ENCODE measurements at regions not wholly inside any gene's neighbourhood (a gene's known extent, or its start where the extent isn't known, plus 50 kb on each side); places are given as distances from the start of the nearest gene placed in this dataset.

DNA sequence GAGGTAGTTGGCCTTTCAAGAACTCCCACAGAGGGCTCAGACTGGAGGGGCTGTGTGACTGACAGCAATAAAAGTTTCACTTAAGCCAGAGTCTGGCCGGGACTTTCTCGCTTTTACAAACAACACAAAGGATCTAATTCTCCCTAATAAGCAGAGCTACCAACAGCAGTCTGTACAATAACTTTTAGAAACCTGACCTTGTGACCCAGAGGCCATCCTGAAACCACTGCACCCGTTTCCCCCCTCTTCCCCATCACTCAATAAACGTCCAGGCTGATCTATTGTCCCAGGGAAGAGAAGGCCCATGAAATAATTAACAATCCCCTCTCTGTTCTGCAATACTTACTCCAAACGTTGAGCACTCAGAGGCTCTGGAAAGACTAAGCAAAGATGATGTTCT, 442.4 kb downstream of the ZIC3 start:
- TF ChIP-seq, protein P1, sequence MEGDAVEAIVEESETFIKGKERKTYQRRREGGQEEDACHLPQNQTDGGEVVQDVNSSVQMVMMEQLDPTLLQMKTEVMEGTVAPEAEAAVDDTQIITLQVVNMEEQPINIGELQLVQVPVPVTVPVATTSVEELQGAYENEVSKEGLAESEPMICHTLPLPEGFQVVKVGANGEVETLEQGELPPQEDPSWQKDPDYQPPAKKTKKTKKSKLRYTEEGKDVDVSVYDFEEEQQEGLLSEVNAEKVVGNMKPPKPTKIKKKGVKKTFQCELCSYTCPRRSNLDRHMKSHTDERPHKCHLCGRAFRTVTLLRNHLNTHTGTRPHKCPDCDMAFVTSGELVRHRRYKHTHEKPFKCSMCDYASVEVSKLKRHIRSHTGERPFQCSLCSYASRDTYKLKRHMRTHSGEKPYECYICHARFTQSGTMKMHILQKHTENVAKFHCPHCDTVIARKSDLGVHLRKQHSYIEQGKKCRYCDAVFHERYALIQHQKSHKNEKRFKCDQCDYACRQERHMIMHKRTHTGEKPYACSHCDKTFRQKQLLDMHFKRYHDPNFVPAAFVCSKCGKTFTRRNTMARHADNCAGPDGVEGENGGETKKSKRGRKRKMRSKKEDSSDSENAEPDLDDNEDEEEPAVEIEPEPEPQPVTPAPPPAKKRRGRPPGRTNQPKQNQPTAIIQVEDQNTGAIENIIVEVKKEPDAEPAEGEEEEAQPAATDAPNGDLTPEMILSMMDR (IDR thresholded peaks at IDR 0.05; ENCODE audit: low read depth, low read length, missing control alignments): no peak
- H3K4me3 ChIP-seq (ENCODE audit: low read depth, low read length): no peak overlapping the region
- no peak for DNase-seq (ENCODE audit: low read depth)

DNA sequence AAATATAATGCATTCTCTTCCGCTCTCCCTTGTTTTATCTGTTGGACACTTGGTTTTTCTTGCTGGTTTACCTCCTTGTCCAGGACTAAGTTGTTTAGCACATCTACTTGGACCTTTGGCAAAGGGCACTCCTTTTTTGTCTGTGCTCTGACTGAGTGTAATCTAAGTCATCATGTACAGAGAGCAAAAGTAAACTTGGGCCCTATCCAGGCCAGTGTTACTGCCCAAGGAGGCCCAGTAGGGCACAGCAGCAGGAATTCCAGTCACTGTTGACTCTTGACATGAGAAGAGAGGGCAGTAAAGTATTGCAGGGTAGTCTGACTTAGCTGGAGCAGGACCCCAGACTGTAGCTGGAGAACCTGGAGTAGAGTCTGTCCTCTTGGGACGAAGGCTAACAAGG, 445.5 kb downstream of the ZIC3 start:
- TF ChIP-seq, protein P1 (IDR thresholded peaks at IDR 0.05; ENCODE audit: low read depth, low read length, missing control alignments): no peak
- no peak for DNase-seq (ENCODE audit: low read depth)
- no peak overlapping the region for H3K4me3 ChIP-seq (ENCODE audit: low read depth, low read length)

DNA sequence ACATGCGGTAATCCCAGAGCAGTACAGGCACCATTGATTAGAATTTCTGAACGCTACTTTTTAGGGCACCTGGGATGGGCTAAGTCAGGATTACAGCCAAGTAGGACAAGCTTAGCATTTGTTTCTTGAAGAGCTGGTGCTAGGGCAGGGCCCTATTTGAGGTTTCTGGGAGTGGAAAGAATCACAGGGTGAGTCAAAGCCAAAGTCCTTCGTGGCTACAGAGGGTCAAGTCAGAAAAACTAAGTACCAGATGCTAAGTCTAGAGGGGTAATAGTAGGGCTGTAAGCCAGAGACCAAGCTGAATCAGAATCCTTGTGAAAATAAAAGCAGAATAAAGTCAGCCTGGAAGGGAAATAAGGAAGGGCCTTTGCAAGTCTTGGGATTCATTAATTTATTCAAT, 448.6 kb downstream of the ZIC3 start:
- DNase-seq (ENCODE audit: low read depth): no peak
- no peak overlapping the region for H3K4me3 ChIP-seq (ENCODE audit: low read depth, low read length)
- TF ChIP-seq, protein P1 (IDR thresholded peaks at IDR 0.05; ENCODE audit: low read depth, low read length, missing control alignments): no peak

DNA sequence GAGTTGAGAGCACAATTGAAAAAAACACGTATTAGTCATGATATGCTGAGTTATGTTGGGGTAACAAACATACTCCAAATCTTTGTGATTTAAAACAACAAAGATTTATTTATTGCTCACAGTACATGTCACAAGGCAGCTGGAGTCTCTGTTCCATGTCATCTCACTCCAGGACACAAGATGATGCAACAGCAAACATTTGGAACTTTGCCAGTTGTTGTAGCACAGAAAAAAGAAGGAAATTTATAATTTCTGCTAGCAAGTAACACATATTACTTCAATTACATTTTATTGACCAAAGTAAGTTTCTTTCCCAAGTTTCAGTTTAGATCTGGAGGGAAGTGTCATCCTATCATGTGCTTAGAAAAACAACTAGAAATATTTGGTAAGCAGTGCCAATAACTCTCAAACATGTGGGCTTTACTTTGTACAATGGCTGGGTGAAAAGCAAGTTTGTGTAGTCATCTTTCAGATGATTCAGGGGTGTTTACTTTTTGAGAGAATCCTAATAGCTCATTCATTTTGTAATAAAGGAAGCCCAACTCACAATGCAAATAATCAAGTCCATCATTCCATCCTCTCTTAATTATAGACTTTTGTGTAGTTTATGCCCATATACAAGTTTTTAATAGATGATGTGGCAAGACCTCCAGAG, 452.3 kb downstream of the ZIC3 start:
- DNase-seq (ENCODE audit: low read depth): no peak
- no peak overlapping the region for H3K4me3 ChIP-seq (ENCODE audit: low read depth, low read length)
- TF ChIP-seq, protein P1 (IDR thresholded peaks at IDR 0.05; ENCODE audit: low read depth, low read length, missing control alignments): no peak

DNA sequence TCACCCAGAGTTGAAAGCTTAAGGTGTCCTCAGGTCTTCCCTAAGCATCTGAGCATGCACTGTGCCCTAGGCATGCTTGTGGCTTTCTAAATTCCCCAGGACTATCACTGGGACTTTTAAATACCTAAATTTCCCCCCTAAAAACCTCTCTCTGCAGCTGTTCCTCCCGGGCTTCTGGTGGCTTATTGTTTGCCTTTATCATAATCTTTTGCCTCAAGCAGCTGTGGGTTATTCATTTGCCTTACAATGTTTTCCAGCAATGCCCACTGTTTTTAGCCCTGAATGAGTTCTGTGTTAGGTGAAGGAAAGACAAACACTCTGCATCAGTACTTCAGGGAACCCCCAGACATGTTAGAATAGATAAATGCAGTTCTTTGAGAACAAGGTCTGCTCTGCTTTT, 455.0 kb downstream of the ZIC3 start:
- no peak for DNase-seq (ENCODE audit: low read depth)
- TF ChIP-seq, protein P1 (IDR thresholded peaks at IDR 0.05; ENCODE audit: low read depth, low read length, missing control alignments): no peak

DNA sequence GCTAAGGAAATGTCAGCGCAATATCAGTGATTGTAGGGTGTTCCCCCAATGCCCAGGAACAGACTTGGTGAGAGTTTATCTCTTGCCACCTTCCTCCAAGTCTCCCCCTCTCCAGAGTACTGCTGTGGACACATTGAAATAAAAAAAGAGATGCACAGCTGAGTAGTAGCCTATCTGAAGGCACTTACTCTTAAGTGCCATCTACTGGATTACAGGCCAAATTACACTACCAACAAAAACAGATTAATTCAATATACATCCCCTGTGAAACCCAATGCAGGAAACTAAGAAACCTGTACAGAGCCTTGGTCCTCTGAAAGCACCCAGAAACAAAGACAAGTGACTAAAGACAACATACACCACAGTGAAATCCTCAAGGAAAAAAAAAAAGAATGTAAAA, 460.3 kb downstream of the ZIC3 start:
- H3K4me3 ChIP-seq (ENCODE audit: low read depth, low read length): no peak overlapping the region
- no peak for DNase-seq (ENCODE audit: low read depth)
- TF ChIP-seq, protein P1 (IDR thresholded peaks at IDR 0.05; ENCODE audit: low read depth, low read length, missing control alignments): peak; percentile 54

More for the DNA sequence above, 455.0 kb downstream of the ZIC3 start:
- H3K4me3 ChIP-seq (ENCODE audit: low read depth, low read length): no peak overlapping the region

DNA sequence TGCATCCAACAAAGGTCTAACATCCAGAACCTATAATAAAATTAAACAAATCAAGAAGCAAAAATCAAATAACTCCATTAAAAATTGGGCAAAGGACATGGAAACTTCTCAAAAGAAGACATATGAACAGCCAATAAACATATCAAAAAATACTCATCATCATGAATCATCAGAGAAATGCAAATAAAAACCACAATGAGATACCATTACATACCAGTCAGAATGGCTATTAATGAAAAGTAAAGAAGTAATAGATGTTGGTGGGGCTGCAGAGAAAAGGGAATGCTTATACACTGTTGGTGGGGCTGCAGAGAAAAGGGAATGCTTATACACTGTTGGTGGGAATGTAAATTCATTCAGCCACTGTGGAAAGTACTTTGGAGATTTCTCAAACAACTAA, 465.8 kb downstream of the ZIC3 start:
- no peak overlapping the region for H3K4me3 ChIP-seq (ENCODE audit: low read depth, low read length)
- no peak for DNase-seq (ENCODE audit: low read depth)
- TF ChIP-seq, protein P1 (IDR thresholded peaks at IDR 0.05; ENCODE audit: low read depth, low read length, missing control alignments): no peak

All from GM12864 (cell line).